H9 (cell line): ENCODE measurements at regions not wholly inside any gene's neighbourhood (a gene's known extent, or its start where the extent isn't known, plus 50 kb on each side); places are given as distances from the start of the nearest gene placed in this dataset.

Experiments used
- DNase-seq: peaks from one replicate; pipeline ENCODE4 v3.0.0-alpha.2; 2017
- H2AFZ ChIP-seq: one replicate; pipeline ENCODE4 v1.6.1; 2013; ENCODE audit warnings: mild to moderate bottlenecking, low read length, control low read depth, moderate library complexity
- H2AK5ac ChIP-seq: 2 replicates; pipeline ENCODE4 v1.6.1; 2013; ENCODE audit warnings: low read length, control low read depth, mixed read lengths; ENCODE audit not compliant: insufficient read length
- H2BK120ac ChIP-seq: one replicate; pipeline ENCODE4 v1.6.1; 2013; ENCODE audit warnings: low read depth, mild to moderate bottlenecking, low read length, control low read depth, inconsistent platforms; ENCODE audit not compliant: poor library complexity, severe bottlenecking
- H2BK12ac ChIP-seq: 2 replicates; pipeline ENCODE4 v1.6.1; 2013; ENCODE audit warnings: low read length, control low read depth, mixed read lengths, low read depth; ENCODE audit not compliant: insufficient read length
- H2BK15ac ChIP-seq: 2 replicates; pipeline ENCODE4 v1.6.1; 2013; ENCODE audit warnings: low read depth, low read length, control low read depth
- H2BK20ac ChIP-seq: one replicate; pipeline ENCODE4 v1.6.1; 2013; ENCODE audit warnings: low read depth, mild to moderate bottlenecking, low read length, control low read depth, inconsistent platforms; ENCODE audit not compliant: poor library complexity, severe bottlenecking
- H2BK5ac ChIP-seq: 2 replicates; pipeline ENCODE4 v1.6.1; 2013; ENCODE audit warnings: low read length, control low read depth, mixed read lengths; ENCODE audit not compliant: insufficient read length
- H3K14ac ChIP-seq: 2 replicates; pipeline ENCODE4 v1.6.1; 2013; ENCODE audit warnings: low read length, control low read depth; ENCODE audit not compliant: insufficient read depth
- H3K18ac ChIP-seq: 2 replicates; pipeline ENCODE4 v1.6.1; 2013; ENCODE audit warnings: low read depth, mild to moderate bottlenecking, mixed read lengths, low read length, control low read depth; ENCODE audit not compliant: insufficient read length
- H3K23ac ChIP-seq: 2 replicates; pipeline ENCODE4 v1.6.1; 2013; ENCODE audit warnings: low read length, control low read depth, mixed read lengths, low read depth; ENCODE audit not compliant: insufficient read length
- H3K23me2 ChIP-seq: 2 replicates; pipeline ENCODE4 v1.6.1; 2013; ENCODE audit warnings: low read depth, mild to moderate bottlenecking, mixed read lengths, low read length, control low read depth; ENCODE audit not compliant: insufficient read length, poor library complexity, severe bottlenecking
- H3K27ac ChIP-seq: 2 replicates; pipeline ENCODE4 v1.5.1; 2013; ENCODE audit warnings: low read length, control low read depth, mixed read lengths, low read depth; ENCODE audit not compliant: insufficient read length
- H3K27me3 ChIP-seq: 2 replicates; pipeline ENCODE4 v1.6.1; 2013; ENCODE audit warnings: low read length, control low read depth, inconsistent platforms; ENCODE audit not compliant: insufficient read depth
- H3K4ac ChIP-seq: 2 replicates; pipeline ENCODE4 v1.6.1; 2013; ENCODE audit warnings: low read depth, mild to moderate bottlenecking, control low read depth, inconsistent platforms, low read length, moderate library complexity
- H3K4me1 ChIP-seq: 2 replicates; pipeline ENCODE4 v1.6.1; 2013; ENCODE audit warnings: low read length, control low read depth, inconsistent platforms; ENCODE audit not compliant: insufficient read depth
- H3K4me2 ChIP-seq: 2 replicates; pipeline ENCODE4 v1.6.1; 2013; ENCODE audit warnings: low read length, control low read depth, mixed read lengths; ENCODE audit not compliant: insufficient read length, insufficient read depth
- H3K56ac ChIP-seq: 2 replicates; pipeline ENCODE4 v1.6.1; 2013; ENCODE audit warnings: low read depth, mild to moderate bottlenecking, mixed read lengths, low read length, control low read depth; ENCODE audit not compliant: insufficient read length
- H3K79me1 ChIP-seq: 2 replicates; pipeline ENCODE4 v1.6.1; 2013; ENCODE audit warnings: low read depth, mild to moderate bottlenecking, moderate library complexity, low read length, control low read depth, inconsistent platforms; ENCODE audit not compliant: insufficient read depth, poor library complexity, severe bottlenecking
- H3K79me2 ChIP-seq: 2 replicates; pipeline ENCODE4 v1.6.1; 2013; ENCODE audit warnings: low read length, control low read depth, inconsistent platforms; ENCODE audit not compliant: insufficient read depth
- H3K9ac ChIP-seq: 2 replicates; pipeline ENCODE4 v1.6.1; 2013; ENCODE audit warnings: low read length, control low read depth, mixed read lengths; ENCODE audit not compliant: insufficient read length; ENCODE audit errors: extremely low read depth
- H3K9me3 ChIP-seq: one replicate; pipeline ENCODE4 v1.6.1; 2013; ENCODE audit warnings: low read depth, low read length, inconsistent platforms; ENCODE audit not compliant: control insufficient read depth
- H3T11ph ChIP-seq: one replicate; pipeline ENCODE4 v1.6.1; 2013; ENCODE audit warnings: mild to moderate bottlenecking, low read length, control low read depth, inconsistent platforms
- H4K20me1 ChIP-seq: one replicate; pipeline ENCODE4 v1.6.1; 2013; ENCODE audit not compliant: control insufficient read depth, insufficient read length, insufficient read depth
- H4K5ac ChIP-seq: 2 replicates; pipeline ENCODE4 v1.6.1; 2013; ENCODE audit warnings: low read depth, mild to moderate bottlenecking, mixed read lengths, low read length, control low read depth; ENCODE audit not compliant: insufficient read length
- H4K8ac ChIP-seq: replicated peaks from 2 replicates; pipeline ENCODE4 v1.6.1; 2013; ENCODE audit warnings: low read length, control low read depth, mixed read lengths, low read depth; ENCODE audit not compliant: insufficient read length
- H4K91ac ChIP-seq: 2 replicates; pipeline ENCODE4 v1.6.1; 2013; ENCODE audit warnings: low read depth, mild to moderate bottlenecking, moderate library complexity, mixed read lengths, low read length, control low read depth; ENCODE audit not compliant: insufficient read length
- H3K27ac Mint-ChIP-seq, 3 experiments: 2 replicates in 2 of 3; 3 replicates in 1 of 3; pipeline ENCODE4 v1.8.0; 2020 to 2021; ENCODE audit warnings: mixed read lengths in 3 of 3, mild to moderate bottlenecking in 1 of 3, moderate library complexity in 1 of 3
- H3K27me3 Mint-ChIP-seq: 2 replicates; pipeline ENCODE4 v1.8.0; 2021; ENCODE audit warnings: low read depth, mild to moderate bottlenecking, moderate library complexity, mixed read lengths
- H3K36me3 Mint-ChIP-seq, 3 experiments: 2 replicates in 2 of 3; 3 replicates in 1 of 3; pipeline ENCODE4 v1.8.0; 2020 to 2021; ENCODE audit warnings: low read depth in 3 of 3, mixed read lengths in 3 of 3; ENCODE audit not compliant: insufficient read depth in 1 of 3
- H3K4me1 Mint-ChIP-seq, 2 experiments: 2 replicates each; pipeline ENCODE4 v1.8.0; 2020; ENCODE audit warnings: mixed read lengths in 2 of 2
- H3K4me3 Mint-ChIP-seq, 2 experiments: 2 replicates in 1 of 2; 3 replicates in 1 of 2; pipeline ENCODE4 v1.8.0; 2020 to 2021; ENCODE audit warnings: mild to moderate bottlenecking in 2 of 2, mixed read lengths in 2 of 2, moderate library complexity in 1 of 2
- H3K9me3 Mint-ChIP-seq, 2 experiments: 2 replicates in 1 of 2; 3 replicates in 1 of 2; pipeline ENCODE4 v1.8.0; 2020; ENCODE audit warnings: mild to moderate bottlenecking in 2 of 2, mixed read lengths in 2 of 2, moderate library complexity in 1 of 2
- CTCF ChIP-seq: fragments of 200-600 bp; sonication (generic); conservative IDR thresholded peaks from 3 replicates; pipeline ENCODE4 v1.8.0; 2021; ENCODE audit warnings: antibody characterized with exemption, mild to moderate bottlenecking
- WGBS: extraction: QIAGEN DNeasy Blood & Tissue Kit; methylation state at CpG from one replicate; pipeline ENCODE4 v1.1.7; 2013; ENCODE audit warnings: missing lambda C conversion rate, low lambda C conversion rate, mixed read lengths; ENCODE audit not compliant: insufficient read length; ENCODE audit errors: extremely low coverage; 5-methylcytosine and 5-hydroxymethylcytosine counted together

GRCh38 chr2:63716146-63716545 lies 125.5 kb upstream of the UGP2 start:
- Histone ChIP-seq H2BK12ac (no peak overlapping the region), H3K56ac (no peak overlapping the region), H4K5ac (no peak overlapping the region), H3K27me3 (no peaks in the 10 kb centered on the region), H3K79me1 (no peaks in the 10 kb centered on the region), H3K4ac (no peak overlapping the region), H3K14ac (no peak overlapping the region), H4K91ac (no peak overlapping the region), H4K8ac (no peak overlapping the region), H3K23ac (no peak overlapping the region), H3K27ac (no peak overlapping the region), H3K79me2 (no peaks in the 10 kb centered on the region), H2AK5ac (no peak overlapping the region), H3K9ac (no peak overlapping the region), H3K9me3 (no peaks in the 10 kb centered on the region), H4K20me1 (no peaks in the 10 kb centered on the region), H2BK120ac (no peak overlapping the region), H2BK20ac (no peak overlapping the region), H2BK15ac (no peak overlapping the region), H3K23me2 (no peaks in the 10 kb centered on the region), H2AFZ (no peak overlapping the region), H3T11ph (no peak overlapping the region), H3K4me2 (no peak overlapping the region), H3K18ac (no peak overlapping the region), H3K4me1 (no peaks in the 10 kb centered on the region), H2BK5ac (no peak overlapping the region)
- WGBS = no CpG with 5 or more reads among the region's 2 CpGs
- H3K27me3 Mint-ChIP-seq = no peaks in the 10 kb centered on the region
- no peak overlapping the region for H3K27ac Mint-ChIP-seq
- TF ChIP-seq CTCF = no peak
- peaks cover under 1 to 3% (median 2%) of the 10 kb centered on the region in 3 experiments; a peak in 5 of 7 replicates for H3K36me3 Mint-ChIP-seq
- no peak for DNase-seq
- no peak overlapping the region for H3K4me3 Mint-ChIP-seq
- peaks cover 1 to 5% of the 10 kb centered on the region in 2 experiments for H3K9me3 Mint-ChIP-seq
- H3K4me1 Mint-ChIP-seq = peaks cover 13 to 14% of the 10 kb centered on the region in 2 experiments
